Muscle of back (tissue), 3 donors: ENCODE measurements at regions not wholly inside any gene's neighbourhood (a gene's known extent, or its start where the extent isn't known, plus 50 kb on each side); places are given as distances from the start of the nearest gene placed in this dataset.
"Not testable (repeated sequence)": the region's sequence is repeated elsewhere in the genome, so short reads cannot be mapped to it uniquely, and the experiment has no call there.

Source experiments
- DNase-seq, 3 donors: peaks; one replicate each; pipeline versions ENCODE4 v3.0.0 to v3.0.0-alpha.2; 2013

DNA sequence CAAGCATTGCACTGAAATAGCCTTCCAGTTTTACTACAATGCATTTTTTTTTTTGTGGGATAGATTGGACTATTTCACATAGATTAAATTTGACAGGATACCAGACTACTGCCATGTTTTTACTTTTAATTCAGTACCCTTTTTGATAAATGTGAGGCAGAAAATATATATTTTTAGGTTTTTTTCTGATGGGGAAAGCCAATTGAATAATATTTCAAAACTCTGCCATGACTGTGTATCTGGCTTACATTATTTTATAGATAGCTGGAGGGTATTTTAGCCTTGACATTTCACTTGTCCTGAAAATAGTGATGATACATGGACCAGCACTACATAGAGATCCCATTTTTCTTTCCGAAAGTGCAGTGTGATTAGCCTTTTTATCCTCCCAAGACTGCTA, 133.5 kb upstream of the PRR16 start:
- no peak for DNase-seq

DNA sequence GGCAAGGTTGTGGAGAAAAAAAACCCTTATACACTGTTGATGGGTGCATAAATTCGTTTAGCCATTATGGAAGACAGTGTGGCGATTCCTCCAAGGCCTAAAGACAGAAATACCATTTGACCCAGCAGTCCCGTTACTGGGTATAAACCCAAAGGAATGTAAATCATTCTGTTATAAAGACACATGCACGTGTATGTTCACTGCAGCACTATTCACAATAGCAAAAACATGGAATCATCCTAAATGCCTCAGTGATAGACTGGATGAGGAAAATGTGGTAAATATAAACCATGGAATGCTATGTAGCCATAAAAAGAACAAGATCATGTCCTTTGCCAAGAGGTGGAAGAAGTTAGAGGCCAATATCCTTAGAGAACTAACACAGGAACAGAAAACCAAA, 119.9 kb upstream of the PRR16 start:
- no peak for DNase-seq

DNA sequence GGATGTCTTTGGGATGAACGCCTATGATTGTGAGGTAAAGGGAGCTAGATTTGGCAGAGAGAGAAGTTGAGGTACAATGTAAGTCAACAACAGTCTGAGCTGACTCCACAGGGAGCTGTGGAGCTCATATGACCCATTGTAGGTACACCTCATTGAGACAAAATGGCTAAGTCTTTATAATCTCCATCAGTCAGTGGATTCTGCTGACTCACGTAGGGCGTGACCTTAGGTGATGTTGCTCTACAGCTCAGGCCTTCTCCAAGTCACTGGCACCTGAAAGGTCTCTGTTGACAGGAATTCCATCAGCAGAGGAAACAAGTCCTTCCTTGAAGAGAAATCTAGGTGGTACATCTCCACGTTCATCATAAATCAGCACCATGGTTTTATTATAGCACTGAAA, 118.2 kb upstream of the PRR16 start:
- no peak for DNase-seq

DNA sequence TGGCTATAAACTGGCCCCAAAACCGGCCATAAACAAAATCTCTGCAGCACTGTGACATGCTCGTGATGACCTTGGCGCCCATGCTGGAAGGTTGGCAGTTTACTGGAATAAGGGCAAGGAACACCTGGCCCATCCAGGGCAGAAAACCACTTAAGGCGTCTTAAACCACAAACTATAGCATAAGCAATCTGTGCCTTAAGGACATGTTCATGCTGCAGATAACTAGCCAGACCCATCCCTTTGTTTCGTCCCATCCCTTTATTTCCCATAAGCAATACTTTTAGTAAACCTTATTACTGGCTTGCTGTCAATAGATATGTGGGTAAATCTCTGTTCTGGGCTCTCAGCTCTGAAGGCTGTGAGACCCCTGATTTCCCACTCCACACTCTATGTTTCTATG, 113.0 kb upstream of the PRR16 start:
- DNase-seq = not testable (repeated sequence)

DNA sequence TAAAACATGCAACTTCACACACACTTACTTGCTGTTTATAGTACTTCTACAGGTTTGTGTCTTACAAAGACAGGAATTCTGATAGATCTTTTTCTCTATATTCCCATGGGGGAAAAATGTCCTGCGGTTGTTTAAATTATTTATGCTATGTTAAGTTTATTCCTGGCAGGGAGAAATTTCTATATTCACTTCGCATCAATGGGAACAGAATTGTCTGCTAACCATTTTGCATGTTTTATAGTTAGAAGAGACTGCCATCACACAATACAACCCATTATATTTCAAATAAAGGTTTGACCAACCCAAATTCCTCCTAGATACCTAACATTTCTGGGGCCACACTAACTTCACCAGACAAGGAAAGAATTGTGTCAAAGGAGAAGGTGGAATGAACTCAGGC, 110.0 kb upstream of the PRR16 start:
- DNase-seq = no peak

DNA sequence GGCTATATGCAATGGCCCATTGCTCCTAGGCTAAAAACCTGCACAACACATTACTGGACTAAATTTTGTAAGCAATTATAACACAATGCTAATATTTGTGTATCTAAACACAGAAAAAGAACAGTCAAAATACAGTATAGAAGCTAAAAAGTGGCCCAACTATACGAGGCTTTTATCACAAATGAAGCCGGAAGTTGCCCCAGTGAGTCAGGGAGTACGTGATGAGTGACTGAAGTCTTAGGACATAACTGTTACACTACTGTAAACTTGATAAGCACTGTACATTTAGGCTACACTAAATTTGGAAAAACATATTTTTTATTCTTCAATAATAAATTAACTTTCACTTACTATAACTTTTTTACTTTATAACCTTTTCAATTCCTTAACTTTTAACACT, 105.2 kb upstream of the PRR16 start:
- DNase-seq = no peak

DNA sequence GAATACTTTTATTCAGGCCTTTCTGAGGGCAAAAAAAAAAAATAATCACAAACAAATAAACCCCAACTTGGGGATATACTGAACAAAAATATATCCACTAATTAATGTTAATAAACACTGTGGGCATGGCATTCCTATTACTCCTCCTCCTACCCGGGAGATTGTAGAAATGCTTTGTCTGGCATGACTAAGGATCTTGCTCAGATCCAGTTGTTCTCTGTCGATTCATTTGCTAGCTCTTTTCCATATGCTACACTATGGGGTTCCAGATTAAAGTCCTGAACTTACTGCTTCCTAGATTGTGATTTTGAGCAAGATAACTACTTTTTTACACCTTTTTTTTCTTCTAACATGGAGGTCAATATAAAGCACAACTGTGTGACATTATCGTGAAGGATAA, 102.2 kb upstream of the PRR16 start:
- DNase-seq = no peak

DNA sequence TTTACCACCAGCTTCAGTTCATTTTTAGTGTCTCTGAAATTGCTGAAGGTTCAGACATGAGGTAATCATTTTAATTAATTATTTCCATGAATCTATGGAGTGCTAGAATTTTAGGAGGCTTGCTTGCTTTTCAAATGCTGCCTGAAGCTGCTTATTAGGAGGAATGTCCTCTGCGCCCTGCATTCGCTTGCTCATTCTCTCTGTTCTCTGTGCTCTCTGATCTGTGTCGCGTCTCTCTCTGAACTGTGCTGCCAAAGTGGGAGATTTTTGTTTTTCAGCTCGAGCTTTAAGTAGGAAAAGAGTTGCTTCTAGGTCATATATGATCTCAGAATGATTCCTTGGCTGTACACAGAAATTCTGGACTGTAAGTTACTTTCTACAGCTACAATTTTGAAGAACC, 101.7 kb upstream of the PRR16 start:
- no peak for DNase-seq

DNA sequence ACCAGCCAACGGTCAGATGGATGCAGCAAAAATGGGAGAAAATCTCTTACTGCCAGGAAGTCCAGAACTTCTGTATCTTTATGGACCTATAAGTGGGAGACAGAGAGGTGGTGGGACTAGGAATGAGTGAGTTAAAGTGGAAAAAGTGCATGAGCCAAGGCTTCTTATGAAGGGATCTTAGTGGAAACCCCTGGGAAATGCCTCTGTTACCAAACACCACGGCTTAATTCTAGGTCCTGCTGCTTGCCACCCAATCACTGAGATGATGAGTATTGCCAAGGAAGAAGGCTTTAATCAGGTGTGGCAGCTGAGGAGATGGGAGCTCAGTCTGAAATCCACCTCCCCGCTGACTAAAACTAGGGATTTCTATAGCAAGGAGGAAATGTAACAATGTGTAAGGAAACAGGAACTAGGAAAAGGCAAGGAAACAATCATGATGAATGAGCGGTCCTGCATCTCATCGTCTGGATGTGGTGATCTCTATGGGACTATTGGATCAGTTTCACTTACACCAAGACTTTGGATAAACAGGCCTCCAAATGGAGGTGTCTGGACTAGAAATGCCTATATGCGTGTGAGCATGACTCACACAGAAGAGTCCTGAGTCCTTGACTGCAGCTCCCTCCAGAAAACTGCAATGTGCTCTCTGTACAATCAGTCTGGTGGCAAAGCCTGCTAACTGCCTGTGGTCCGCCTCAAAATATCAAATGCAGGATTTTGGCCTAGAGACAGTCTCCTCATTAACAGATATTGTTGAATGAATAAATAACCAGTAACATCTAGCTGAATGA, 98.2 kb upstream of the PRR16 start:
- no peak for DNase-seq

DNA sequence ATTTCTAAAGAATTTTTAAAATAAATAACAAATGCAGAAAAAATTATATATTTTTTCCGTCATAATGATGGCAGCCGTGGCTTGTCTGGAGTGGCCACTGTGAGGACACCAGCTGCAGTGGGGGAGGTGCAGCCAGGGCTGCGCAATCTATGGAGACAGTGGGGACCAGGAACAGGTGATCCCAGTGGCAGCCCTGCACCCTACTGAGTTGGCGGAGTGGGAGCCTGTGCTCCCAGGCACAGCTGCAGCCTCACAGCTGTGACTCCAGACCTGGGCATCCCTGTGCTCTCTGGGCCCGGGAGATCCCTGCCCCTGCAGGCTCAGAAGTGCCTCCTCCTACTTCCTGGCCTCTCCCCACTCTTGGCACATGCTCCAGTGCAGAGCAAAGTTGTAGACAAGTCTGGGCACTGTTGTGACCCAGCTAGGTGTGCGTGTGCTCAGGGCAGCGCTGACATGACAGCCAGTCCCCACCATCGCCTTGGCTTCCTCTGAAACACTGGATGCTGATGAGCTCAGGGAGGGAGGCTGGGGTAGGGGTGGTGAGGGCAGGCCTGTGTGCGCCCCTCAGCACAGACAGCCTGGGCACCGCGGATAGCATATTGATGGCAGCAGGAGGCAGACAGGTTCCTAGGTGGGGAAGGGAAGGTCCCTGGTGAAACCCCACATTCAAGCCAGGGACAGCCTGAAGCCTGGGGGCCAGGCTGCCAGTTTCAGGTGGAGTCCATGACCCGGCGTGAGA, 96.0 kb upstream of the PRR16 start:
- DNase-seq = no peak

DNA sequence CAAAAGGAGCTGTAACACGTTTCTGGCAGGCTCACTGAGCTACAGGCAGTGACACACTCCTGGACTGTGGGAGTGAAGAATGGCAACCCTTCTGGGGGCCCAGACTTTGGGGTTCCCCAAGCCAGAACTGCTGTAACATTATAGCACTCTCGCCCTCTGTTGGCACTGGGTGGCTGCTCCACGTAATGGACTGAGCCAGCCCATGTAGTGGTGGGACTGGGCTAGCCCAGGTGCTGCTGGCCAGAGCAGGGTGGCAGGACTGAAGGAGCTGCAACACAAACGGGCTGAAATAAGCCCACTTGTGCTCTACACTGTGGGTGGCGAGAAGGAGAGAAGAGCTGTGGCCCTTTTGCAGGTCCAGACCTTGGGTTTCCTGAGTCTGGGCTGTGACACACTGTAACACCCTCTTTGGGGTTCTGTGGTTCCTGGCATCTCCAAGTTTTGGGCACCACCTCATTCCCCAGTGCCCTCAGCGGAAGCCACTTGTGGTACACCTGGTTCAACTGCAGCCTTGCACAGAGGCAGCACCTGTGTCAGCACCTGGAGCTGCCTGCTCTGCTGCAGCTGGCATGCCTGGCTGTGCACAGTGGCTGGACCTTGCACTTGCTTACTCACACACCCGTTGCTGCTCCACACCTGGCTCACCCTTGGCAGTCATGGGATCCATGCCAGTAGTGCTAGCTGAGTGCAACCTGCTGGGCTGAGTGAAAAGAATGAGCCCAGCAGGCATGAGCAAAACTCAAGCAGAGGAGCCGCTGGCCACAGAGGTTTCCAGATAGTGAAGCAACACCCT, 95.0 kb upstream of the PRR16 start:
- DNase-seq = no peak

DNA sequence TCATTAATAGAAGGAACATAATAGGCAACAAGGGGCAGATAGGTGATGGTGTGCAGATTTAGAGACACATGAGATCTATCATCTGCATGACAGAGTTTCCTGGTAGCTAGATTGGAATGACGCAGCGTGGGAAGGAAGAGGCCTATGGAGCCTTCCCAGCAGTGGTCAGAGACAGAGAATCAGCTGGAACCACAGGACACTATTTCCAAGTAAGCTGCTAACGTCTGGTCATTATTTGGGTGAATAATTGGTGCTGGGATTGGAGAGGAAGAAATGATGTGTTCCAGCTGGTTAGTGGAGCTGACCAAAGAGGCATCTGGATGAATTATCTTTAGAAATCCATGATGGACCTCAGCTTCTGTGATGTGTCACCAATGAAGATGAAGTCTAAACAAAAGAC, 91.2 kb upstream of the PRR16 start:
- no peak for DNase-seq

DNA sequence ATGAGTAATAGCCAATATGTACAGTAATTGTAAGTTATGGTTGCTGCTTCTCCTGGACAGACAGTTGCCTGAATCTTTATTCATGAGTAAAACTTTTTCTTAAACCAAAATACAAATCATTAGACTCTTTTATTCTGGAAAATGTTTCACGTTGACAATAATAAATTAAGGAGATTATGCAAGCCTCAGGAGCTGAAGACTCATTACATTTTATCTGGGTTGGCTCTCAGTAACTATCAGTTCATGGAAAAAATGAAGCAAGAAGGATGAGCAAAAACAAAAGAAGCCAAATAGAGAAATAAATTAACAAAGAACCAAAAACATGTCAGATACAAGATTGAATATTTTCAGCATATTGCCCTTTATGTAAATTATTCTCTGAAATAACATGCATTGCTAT, 88.9 kb upstream of the PRR16 start:
- DNase-seq = no peak

DNA sequence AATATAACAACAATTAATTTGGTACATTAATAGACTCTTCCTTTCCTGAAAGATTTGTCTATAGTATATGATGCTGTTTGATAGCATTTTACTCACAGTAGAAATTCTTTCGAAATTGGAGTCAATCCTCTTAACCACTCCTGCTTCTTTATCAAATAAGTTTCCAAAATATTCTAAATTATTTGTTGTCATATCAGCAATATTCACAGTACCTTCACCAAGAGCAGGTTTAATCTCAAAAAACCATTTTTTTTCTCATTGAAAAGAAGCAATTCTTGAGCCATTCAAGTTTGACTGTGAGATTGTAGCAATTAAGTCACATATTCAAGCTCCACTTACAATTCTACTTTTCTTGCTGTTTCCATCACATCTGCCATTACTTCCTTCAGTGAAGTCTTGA, 83.5 kb upstream of the PRR16 start:
- no peak for DNase-seq

DNA sequence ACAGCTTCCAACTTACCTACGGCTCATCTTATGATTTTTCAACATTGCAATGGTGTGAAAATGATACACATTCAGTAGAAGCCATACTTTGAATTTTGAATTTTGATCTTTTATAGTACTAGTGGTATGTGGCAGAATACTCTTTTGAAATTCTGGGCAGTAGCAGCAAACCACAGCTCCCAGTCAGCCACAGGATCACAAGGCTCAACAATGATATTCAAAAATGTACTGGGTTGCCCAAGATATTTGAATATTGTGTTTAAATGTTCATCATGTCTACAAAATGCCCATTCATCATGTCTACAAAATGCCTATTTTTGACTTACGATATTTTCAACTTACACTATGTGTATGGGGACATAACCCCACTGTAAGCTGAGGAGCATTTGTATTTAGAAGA, 81.3 kb upstream of the PRR16 start:
- no peak for DNase-seq

DNA sequence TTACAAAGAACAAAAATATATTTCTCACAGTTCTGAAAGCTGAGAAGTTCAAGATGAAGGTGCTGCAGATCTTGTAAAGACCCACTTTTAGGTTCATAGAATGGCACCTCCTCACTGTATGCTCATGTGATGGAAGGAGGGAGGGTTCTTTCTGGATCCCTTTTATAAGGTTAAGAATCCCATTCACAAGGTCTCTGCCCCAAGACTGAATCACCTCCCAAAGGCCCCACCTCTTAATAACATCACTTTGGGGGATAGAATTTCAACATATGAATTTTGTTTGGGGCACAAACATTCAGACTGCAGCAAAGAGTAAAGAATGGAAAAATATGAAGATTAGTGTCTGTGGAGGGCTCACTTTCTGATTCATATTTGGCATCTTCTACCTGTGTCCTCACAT, 77.1 kb upstream of the PRR16 start:
- no peak for DNase-seq

DNA sequence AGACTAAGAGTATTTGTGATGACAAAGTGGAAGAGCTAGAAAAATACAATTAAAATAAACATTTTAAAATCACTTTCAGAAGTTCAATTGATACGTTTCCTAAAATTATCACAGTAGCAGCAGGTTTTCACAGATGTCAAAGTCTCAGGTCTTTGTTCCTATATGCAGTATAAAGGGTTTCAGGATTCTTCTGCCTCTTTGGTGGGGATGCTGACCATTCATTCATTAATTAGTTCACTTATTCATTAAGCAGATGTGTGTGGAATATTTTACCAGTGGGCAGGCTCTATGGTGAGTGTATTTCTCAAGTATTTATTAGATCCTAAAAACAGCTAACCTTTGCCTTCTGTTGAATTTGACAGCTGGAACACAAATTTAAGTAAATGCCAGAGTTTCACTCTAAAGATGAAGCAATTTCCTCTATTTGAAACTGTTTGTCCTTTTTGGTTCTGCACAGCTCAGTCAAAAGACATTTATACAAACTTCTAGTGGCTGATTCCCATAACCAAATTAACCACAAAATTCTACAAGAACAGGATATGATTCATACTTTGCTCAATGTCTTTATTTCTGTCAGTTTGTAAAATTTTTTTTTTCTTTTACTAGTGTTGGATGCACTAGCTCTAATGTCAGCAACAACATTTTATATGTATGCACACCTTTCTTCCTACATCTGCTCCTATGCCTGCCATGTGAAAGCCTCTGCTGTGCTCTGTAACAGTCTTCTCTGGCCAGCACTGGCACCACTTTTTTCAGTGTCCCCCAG, 75.9 kb upstream of the PRR16 start:
- DNase-seq = peak in 1 of 3 donors; percentile 82

DNA sequence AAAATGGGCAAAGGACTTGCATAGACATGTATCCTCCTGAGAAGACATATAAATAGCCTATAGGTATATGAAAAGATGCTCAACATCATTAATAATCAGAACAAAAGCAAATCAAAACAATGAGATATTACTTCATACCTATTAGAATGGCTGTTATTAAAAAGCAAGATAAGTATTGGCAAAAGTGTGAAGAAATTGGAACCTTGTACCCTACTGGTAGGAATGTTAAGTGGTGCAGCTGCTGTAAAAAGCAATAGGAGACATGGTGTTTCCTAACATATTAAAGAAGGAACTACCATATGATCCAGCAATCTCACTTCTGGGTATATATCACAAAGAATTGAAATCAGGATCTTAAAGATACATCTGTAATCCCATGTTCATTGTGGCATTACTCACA, 69.8 kb upstream of the PRR16 start:
- DNase-seq = no peak

DNA sequence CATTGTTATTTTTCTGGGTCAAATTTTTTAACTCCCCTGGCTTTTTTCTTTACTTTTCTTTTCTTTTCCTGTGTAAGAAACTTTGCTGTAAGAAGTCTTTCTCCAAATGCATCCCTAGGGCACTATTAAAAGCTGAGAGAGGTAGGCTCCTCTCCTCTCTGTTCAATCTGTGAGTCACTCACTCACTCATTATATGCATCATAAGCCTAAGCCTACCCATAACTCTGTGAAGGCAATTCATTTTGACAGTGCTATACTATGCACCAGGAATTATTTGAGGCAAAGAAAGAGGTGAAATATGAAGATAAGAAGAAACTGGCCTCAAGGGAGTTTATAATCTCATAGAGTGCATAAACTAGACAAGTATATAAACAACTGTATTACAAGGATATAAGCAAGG, 67.9 kb upstream of the PRR16 start:
- peak in 1 of 3 donors; percentile 62 for DNase-seq

DNA sequence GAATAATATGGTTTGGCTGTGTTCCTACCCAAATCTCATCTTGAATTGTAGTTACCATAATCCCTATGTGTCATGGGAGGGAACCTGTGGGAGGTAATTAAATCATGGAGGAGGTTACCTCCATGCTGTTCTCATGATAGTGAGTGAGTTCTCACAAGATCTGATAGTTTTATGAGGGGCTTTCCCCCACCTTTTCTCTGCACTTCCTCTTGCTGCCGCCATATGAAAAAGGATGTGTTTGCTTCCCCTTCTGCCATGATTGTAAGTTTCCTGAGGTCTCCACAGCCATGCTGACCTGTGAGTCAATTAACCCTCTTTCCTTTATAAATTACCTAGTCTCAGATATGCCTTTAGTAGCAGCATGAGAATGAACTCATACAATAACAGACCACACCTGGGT, 63.7 kb upstream of the PRR16 start:
- no peak for DNase-seq

DNA sequence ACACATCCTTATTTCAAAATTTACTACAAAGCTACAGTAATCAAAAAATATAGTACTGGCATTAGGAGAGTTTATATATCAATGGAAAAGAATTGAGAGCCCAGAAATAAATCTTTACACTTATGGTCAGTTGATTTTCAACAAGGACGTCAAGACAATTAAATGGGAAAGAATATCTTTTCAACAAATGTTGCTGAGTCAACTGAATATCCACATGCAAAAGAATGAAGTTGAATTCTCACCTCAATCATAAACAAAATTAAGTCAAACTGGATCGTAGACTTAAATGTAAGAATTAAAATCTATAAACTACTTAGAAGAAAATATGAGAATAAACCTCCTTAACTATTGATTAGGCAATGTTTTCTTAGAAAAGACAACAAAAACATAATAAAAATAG, 61.5 kb upstream of the PRR16 start:
- no peak for DNase-seq

DNA sequence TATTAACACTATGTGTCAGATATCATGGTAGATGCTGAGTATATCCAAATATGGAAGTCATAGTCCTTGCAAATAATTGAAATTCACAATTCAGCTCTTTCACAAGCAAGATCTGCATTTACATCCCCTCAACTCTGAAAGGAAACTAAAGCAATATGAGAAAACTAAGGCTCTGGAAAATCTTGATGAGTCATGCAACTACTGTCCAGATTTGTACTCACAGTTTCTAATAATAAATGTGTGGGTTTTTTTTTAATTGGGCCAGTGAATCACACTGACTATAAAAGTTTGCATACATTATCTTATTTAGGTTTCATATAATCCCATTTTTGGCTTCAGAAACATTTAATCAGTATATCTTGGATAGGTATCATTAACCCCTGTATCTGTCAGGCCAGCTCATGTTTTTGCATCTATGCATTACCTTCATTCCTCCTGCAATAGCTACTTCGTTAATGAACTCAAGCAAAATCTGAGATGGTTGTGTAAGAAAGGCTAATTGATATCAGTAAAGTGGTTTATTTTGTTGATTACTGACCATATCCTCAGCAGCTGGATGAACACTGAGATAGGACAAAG, 58.7 kb upstream of the PRR16 start:
- DNase-seq = peak in 1 of 3 donors; percentile 80
